ENCODE measurements at regions not wholly inside any gene's neighbourhood (a gene's known extent, or its start where the extent isn't known, plus 50 kb on each side); places are given as distances from the start of the nearest gene placed in this dataset.

DNA sequence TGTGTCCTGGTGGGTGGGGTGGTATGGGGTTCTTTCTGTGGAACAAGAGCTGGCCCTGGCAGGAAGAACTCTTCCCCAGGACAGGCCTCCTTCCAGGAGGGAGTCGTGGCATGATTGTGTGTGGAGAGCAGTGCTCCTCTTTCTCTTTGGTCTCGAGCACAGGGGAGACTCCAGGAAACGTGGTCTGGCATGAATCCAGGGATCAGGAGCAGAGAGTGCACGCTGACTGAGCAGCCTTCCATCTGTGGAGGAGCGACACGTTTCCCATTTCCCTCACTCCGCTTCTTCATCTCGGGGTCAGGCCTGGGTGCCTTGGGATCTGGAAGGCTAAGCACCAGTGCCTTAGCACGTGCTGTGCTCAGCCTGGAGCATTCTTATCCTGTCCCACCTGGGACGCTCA, 132.0 kb upstream of the HDAC4 start:
- DNase-seq (ENCODE audit: low read depth): no peak

DNA sequence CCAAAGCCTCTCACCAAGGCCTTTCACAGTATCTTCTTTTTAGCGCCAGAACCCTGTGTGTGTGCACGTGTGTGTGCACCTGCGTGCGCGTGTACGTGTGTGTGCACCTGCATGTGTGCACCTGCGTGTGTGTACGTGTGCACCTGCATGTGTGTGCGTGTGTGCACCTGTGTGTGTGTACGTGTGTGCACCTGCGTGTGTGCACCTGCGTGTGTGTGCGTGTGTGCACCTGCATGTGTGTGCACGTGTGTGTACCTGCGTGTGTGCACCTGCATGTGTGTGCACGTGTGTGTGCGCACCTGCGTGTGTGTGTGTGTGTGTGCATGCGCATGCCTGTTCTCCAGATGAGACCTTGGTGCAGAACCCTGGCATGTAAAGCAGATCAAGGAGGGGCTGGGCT, 131.4 kb upstream of the HDAC4 start:
- DNase-seq (ENCODE audit: low read depth): no peak

DNA sequence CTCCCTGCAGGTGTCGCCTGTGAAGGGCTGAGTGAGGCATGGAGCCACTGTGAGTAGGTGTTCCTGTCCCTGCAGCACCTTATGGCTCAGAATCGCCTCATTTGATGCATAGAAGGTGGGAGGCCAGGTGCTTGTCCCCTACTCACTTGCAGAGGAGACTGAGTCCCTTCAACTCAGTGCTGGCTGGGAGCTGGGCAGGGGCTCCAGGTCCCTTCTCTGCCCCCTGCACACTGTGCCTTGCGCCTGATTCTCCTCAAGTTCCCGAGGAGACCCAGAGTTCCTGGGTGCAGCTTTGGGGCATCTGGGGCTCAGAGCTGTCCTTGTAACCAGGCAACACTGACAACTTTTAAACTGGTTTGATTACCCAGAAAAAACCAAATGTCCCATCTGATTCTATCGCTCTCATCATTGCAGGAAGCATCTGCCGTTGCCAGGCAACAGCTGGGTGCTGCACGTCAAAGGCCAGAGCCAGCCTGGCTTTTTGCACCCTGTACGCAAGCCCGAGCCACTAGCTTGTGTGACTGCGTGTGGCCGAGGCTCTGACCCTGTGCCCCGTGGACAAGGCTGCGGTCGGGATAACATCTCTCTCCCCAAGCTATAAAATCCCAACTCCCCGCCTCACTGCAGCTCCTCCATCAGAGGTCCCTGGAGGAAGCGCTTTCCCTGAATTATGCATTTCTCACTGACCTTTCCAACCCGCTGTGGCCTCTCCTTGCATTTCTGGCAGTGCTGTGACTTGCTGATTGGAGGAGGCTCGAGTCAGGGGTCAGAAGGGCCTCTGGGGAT, 130.8 kb upstream of the HDAC4 start:
- no peak for DNase-seq (ENCODE audit: low read depth)

DNA sequence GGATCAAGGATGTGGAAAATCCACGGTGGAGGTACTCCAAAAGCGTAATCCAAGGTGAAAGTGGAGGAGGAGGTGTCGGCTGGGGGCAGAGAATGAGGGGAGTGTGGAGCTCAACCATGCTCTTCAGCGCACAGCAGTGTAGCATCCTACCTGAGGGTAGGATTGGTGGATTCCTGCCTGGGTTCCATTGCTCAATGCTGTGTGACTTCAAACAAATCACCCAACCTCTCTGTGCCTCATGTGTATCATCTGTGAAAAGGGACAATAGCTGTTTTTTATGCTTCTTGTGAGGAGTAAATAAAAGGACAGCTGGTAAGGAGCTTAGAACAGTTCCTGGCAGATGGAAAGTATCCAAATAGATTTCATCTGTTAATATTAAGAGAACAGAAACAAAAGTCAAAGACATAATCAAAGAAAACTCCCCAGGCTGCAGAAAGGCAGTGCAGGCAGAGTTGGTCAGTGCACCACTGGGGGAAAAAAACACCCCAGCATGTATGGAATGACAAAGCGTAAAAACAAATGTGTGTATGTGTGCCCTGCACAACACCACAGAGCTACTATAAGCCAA, 130.0 kb upstream of the HDAC4 start:
- DNase-seq (ENCODE audit: low read depth): no peak

DNA sequence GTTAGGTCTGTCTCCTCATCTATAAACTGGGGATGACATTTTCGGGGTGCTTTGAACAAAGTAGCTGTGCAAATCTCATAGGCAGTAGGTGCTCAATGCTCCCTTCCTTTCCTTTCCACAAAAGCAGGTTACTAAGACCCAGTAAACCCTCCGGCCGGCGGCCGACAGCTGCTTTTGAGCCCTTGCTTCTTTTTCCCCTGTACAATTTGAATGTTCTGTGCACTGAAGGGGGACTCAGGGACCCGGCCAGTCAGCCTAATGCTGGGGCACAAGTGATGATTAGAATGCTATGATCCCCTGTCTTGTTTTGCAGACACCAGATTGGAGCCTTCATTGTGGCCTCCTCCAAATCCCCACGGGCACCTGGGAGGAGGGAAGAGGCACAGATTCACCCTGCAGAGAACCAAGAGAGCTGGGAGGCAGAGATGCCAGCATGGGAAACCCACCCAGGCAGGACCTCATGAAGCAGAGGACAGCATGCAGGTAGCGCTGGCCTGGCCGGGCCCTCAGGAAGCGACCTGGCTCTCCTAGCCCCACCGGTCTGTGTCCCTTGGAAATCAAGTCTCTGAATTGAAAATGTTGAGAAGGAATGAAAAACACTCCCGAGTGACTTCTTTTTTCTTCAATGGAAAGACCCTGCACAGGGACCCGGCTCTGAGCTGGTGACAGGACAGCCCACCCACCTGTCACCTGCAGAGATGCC, 128.6 kb upstream of the HDAC4 start:
- DNase-seq (ENCODE audit: low read depth): no peak

DNA sequence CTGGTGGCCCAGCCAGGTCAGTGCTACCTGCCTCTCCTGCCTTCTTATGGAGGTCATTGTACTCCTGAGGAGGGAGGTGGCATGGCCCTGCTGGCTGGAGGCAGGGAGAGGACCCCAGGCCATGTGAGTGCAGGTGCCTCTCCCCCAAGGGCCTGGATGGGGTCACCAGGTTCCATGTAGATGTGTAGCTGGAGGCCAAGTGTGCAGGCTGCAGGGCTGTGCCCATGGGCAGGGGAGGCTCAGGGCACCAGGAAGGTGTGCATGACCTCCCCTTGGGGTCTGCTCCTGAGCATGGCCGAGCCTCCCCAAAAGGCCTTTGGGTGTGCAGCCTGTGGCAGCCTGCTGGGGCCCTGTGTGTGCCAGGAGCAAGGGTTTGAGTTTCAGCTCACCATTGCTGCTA, 128.1 kb upstream of the HDAC4 start:
- DNase-seq (ENCODE audit: low read depth): no peak

DNA sequence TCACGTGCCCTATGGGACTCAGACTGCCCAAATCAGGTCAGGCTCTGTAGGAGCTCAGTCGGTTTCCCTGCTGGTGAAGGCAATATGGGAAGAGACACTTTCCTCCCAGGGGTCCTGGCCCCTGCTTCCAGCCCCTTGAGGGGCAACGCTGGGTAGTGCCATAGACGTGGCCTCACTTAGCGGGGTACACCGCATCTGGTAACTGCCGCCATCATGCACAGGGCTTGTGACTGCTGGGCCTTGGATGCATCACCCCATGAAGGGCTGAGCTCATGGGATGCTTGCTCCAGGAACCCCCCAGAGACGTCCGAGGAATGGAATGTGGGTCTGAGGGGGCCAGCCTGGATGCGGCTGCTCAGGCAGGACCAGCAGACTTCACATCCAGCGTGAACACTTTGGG, 127.3 kb upstream of the HDAC4 start:
- DNase-seq (ENCODE audit: low read depth): no peak

DNA sequence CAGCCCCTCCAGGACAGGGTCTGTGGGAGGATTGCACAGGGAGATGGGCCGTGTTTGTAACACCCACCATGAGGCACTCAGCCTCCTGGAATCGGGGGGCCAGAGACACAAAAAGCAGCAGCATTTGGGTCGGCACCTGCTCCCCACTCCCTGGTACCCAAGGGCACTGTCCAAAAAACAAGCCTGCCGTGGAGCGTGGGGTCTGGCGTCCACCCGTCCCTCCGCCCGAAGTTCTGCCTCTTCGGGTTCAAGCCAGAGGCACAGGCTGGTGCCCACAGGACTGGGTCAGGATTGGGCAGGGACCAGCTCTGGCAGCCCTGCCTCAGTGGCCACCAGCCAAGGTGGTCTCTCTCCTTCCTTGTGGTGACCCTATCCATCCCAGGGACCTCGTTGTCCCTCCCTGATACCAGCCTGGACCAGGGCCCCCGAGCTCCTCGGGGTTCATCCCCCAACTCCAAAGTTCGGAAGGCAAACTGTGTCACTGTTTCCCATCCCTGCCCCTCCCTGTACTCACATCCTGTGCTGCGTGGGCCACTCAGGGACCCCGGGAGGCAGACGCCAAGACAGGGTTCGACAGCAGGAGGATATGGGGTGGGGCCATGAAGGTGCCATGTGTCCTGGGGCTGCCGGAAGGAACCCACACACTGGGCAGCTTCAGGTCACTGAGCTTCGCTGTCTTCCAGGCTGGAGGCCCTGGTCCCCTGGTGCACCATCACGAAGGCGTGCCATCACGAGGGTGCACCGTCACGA, 126.0 kb upstream of the HDAC4 start:
- no peak for DNase-seq (ENCODE audit: low read depth)

DNA sequence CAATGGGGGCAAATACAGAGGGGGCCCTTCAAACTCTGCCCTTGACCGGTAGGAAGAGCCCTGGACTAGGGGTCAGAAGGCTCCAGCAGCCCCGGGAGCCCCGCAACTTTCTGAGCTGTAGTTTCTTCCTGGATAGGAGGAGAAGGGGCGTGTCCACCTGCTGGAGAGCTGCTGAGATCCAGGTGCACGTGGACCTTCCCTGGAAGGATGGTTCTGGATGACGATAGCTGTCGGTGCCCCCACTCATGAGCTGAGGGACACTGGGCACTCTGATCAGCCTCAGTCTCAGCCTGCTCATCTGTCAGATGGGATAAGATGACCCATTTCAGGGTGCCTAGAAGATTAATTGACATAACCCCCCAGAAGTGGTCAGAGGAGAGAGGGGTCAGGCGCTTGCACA, 125.2 kb upstream of the HDAC4 start:
- DNase-seq (ENCODE audit: low read depth): no peak

DNA sequence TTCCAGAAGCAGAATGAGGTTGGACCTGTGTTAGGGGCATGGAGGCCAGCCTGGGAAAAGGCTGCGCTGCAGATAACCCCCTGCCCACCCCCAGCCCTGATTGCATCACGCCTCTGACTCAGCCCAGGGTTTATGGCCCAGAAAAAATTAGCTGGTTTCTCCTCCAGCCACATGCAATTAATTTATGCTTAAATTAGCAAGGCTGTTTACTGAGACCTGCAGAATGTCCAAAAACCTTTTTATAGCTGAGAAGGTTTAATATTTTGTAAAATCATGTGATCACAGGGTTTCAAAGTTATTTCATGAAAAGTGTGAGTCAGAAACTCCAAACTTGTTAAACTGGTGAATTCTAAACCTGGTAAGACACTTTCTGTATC, 123.1 kb upstream of the HDAC4 start:
- DNase-seq (ENCODE audit: low read depth): no peak

DNA sequence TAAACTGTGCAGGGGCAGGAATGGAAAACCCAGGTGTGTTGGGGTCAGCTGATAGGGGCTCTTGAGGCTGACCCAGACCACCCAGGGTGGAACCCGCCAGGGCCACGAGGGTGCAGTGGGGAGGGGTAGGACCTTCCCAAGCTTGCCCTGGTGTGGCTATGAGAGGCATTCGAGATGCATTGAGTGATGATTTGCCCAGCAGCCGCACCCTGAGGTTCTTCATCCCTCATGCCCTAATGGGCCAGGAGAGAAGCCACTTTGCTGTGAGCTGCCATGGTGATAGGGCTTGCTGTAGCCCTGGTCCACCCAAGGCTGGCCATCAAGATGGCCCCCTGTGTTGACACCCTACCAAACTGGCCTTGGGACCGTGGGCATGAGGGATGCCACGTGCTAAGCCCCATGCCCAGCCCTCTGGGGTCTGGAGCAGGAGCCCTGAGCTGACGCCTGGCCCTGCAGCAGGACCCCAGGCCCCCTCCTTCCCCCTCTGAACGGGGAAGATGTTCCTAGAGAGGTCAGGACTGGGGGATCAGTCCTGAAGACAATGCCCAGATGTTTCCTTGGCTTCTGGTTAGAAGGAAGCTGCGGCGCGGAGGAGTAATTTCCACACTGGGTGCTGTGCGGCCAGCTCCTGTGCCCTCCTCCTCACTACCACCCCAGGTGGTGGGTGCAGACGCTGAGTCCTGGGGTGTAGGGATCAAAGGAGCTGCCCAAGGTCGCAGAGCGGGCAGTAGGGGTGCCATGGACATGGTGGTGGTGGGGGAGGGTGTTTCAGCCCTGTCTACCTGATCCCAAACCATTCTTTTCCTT, 122.5 kb upstream of the HDAC4 start:
- no peak for DNase-seq (ENCODE audit: low read depth)

DNA sequence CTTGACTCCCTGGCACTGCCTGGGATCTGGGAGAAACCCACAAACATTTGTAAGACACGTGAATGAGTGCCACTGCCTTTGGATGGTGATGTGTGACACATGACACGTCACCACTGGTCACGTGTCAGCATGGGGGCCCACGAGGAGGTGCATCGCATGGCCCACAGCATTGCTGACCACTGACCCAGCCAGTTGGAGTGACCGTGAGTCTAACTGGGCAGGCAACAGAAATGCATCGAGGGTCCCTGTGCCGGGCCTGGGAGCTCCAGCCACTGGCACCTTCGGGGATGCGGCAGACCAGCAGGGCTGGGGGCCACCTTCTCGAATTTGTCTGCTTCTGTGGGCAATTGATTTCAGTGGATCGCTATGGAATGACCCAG, 121.9 kb upstream of the HDAC4 start:
- no peak for DNase-seq (ENCODE audit: low read depth)

DNA sequence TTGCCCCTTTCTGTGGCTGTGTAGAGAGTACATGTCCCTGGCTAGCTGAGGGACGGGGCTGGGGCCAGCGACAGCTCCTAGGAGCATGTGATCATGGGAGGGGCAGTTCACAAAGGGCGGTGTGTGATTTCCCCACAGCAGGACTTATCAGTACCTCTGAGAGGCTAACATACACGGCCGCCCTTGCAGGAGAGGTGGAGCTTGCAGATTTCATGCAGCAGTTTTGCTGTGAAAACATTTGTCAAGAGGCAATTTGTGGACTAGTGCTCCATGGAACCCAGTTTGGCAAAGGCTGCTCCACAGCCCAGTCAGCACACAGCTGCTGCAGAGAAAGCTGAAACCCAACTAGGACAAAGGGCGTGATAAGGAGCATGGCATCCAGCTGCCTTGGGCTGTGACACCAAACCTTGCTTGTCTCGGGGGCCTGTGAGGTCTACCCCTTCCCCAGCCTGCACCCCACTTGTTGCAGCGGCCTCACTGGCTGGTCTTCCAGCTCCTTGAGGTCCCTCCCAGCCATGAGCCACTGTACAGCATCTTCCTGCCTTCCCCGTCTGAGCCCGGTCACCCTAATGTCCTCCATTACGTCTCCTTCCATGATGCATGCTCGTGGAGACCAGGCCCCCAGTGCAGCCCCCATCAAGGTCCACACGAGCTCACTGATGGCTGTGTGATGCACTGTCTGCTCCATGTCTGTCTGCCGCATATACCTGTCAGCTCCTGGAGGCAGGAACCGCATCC, 121.4 kb upstream of the HDAC4 start:
- no peak for DNase-seq (ENCODE audit: low read depth)

DNA sequence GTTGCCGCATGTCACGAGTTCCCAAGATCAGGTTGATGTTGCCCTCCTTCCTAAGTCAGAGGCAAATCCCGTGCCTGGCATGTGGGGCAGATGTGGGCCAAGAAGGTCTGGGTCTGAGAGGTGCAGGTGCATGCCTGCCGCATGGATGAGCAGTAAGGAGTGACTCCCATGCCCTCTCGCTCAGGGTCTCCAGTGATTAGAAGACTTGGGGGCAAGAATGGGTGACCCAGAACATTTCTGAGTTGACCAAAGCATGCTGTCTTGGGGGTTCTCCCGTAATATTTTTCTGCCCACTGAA, 120.6 kb upstream of the HDAC4 start:
- no peak for DNase-seq (ENCODE audit: low read depth)

DNA sequence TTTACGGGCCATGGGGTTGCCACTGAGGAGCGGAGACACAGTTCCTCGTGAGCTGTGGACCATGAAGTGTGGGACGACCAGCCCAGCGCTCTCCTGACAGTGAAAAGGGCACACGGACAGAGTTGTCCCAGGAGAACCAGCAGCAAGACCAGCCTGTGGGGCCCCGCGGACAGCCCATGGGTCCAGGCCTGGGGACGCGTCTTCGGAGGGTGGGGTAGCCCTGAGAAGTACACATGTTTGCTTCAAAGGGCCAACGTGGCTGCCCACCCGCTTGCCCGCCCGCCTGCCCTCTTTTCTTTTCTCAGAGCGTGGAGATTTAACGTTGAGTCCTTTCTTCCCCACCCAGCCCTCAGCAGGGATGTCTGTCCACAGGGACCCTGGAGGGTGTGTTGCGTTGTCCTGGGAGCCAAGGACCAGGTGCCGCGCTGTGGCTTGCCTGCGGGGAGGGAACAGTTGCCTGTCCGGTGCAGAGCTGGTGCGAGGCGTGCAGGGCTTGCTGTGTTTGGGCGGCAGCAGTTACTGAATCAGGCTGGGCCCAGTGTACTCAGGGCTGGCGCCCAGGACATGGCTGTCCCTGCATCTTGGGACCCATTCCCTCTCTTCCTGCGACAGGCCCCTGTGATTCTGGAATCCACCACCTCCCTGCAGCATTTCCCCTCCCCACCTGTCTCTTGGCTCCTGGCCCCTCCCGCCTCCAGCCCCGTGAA, 120.1 kb upstream of the HDAC4 start:
- no peak for DNase-seq (ENCODE audit: low read depth)

DNA sequence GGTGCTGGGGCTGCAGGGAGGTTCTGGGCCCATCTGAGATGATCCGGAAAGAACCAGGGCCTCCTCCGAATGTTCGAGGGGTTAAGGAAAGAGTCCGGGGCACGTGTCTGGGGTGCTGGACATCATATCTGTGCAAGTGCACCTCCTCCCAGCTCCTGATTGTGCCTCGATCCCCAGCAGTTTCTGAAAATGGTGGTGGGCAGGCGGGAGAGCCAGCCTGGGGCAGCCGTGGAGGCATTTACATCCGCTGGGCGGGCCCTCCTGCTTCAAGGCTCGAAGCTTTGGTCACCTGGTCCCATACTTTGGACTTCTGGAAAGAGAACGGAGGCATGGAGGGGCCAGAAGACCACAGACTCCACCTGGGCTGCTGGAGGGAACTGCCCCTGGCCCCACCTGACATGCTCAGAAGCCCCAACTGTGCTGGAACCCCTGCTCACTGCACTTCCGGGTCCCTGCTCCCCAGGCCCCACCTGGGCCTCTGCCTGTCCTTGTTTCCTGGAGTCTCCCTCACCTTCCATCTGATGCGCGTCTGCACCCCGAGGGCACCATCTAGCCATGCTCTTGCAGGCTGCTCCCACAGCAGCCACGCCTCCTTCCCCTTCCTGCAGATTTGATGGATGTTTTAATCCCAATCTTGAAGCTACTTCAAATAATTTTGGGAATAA, 119.2 kb upstream of the HDAC4 start:
- DNase-seq (ENCODE audit: low read depth): no peak

DNA sequence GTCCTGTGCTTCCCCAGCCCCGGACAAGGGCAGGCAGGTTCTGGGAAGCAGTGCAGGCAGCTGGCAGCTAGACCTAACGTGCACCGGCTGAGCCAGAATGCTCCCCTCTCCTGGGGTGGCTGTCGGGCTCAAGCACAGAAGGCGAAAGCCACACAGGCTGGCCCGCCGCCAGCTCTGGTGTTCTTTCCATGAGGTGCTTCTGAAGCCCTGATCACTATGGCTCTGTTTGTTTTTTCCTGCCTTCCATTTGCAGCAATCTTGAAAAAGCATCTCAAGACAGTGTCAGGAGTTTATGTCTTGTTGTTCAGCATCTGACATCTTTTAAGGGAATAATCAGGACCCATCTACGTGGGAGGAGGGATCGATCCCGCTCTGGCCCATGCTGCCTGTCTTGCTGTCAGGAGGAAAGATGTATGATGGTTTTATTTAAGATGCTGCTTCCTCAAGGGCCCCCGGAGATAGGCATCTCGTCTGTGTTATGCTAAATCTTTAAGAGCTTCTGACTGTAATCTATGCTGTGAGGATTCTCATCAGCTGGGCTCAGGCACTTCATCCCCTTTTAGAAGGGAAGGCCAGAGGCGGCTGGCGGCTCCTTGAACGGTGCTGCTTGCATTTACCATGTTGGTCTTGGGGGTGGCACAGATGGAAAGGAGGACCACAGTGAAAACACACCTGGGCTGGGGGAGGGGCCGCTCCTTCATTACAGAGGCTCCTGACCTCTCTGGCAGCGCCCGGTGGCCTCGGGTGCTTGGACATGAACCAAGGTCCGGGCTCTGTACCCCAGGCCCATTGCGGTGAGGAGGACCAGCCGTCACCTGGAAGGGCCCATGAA, 118.5 kb upstream of the HDAC4 start:
- no peak for DNase-seq (ENCODE audit: low read depth)

DNA sequence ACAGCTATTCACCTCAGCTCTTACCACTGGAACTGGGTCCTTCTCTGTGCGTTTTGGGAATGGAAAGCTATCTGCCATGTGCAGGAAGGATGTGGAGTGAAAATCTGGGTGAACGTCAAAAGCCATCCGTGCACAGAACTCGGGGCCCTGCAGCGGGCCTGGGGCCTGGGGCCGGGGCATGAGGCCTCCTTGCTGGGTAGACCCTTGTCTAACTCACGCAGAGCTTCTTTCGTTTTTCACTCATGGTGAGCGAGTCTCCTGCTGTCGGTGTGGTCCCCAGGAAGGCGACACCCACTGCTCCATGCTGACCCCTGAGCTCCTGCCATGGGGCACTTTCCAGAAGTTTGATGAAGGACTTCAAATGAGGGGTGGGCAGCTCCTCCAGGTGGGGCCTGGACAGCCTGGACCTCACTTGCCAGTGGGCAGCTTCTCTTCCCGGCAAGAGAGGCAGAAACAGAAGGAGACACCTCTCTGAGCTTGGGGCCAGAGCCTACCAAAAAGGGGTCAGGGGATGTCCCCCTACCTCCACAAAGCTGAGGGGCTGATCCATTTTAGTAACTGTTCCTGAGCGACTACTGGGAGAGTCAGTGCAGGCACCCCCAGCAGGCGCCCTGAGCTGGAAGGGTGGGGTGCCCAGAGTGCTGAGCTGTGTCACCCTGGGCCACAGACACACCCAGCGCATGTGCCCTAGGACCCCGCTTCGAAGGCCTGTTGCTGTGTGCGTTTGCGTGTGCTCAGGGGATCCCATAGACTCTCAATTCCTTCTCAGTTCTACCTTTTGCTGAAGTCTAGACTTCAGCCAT, 117.7 kb upstream of the HDAC4 start:
- DNase-seq (ENCODE audit: low read depth): no peak

DNA sequence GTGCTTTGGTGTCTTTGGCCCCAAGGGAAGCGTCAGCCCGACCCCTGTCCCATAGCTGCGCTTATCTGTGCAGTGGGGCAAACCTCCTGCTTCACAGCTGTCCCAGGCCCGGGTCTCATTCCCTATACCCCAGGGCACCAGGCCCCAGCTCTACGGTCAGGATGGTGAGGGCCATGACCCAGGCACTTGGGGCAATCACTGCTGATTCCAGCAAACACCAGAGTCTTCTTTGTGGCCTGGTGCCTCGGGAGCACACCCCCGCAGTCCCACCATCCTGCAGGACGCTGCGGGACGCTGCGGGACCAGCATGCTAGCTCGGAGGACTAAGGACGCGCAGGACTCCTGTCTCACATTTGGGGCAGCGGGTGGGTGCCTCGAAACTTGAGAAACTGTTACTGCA, 116.9 kb upstream of the HDAC4 start:
- DNase-seq (ENCODE audit: low read depth): no peak
